CD4-positive, alpha-beta T cell treated with Interleukin-12 subunit alpha and Interleukin-12 subunit beta, for 1 hour (primary cell): ENCODE measurements at regions not wholly inside any gene's neighbourhood (a gene's known extent, or its start where the extent isn't known, plus 50 kb on each side); places are given as distances from the start of the nearest gene placed in this dataset.

Experiments
- DNase-seq: peaks from one replicate; pipeline ENCODE4 v3.0.0-alpha.2; 2020

DNA sequence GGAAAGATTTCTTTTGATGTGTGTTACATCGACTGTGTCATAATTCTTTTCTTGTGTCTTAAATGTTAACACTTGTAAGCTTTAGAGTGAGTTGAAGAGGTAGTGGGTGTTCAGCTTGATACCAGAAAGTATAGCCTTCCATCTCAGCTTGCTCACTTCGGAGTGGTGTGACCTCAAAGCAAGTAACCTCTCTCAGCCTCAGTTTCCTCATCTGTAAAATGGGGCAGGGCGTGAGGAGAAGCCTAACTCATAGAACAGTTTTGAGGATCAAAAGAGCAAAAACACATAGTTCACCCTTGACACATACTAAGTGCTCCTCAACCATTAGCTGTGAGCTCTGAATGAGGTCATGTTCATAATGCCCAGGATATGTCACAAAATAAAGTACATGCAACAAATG, 434.8 kb upstream of the PROK2 start:
- no peak for DNase-seq

- no peak for DNase-seq
These were observed 432.6 kb upstream of the PROK2 start for GRCh38 chr3:72217570-72217969.

GRCh38 chr3:72214066-72214951, 429.4 kb upstream of the PROK2 start:
- DNase-seq: no peak

DNA sequence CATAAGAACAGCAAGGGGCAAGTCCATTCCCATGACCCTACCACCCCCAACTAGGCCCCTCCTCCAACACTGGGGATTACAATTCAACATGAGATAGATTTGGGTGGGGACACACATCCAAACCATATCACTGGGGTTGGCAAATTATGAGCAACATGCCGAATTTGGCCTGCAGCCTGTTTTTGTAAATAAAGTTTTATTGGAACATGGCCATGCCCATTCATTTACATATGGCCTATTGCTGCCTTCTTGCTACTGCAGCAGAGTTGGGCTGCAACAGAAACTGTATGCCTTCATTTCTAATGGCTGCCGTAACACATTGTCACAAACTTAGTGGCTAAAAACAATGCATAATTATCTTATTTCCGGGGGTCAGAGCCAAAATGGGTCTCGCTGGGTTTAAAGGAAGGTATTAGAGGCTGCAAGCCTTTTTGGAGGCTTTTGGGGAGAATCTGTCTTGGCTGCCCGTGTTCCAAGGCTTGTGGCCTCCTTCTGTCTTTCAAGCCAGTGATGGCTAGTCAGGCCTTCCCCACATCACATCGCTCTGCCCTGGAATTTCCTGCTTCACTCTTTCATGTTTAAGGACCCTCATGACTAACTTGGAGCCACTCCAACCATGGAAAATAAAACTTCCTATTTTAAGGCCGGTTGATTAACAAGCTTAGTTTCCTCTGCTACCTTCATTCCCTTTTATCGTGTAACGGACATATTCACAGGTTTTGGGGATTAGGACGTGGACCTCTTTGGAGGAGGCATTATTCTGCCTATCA, 428.5 kb upstream of the PROK2 start:
- no peak for DNase-seq

DNA sequence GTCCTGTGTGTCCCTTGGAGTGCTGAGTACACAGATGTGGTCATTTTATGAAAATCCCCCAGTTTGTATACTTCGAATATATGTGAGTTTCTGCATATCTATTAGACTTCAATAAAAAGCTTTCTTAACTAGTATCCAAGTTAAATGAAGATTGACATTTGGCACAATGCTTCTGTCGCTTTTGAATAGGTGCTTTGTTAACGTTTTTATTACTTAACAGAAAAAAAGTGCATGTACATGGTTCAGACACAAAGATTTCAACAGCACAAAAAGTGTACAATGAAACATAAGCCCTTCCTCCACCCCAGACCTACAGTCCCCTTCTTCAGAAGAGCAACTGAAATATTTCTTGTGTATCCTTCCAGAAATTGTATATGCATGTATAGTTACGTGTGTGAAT, 427.4 kb upstream of the PROK2 start:
- no peak for DNase-seq

- DNase-seq: no peak
These were observed 425.3 kb upstream of the PROK2 start for GRCh38 chr3:72210261-72210660.

- no peak for DNase-seq
These were observed 420.4 kb upstream of the PROK2 start for GRCh38 chr3:72205297-72205826.

- DNase-seq: no peak
These were observed 419.5 kb upstream of the PROK2 start for GRCh38 chr3:72204452-72204851.

DNA sequence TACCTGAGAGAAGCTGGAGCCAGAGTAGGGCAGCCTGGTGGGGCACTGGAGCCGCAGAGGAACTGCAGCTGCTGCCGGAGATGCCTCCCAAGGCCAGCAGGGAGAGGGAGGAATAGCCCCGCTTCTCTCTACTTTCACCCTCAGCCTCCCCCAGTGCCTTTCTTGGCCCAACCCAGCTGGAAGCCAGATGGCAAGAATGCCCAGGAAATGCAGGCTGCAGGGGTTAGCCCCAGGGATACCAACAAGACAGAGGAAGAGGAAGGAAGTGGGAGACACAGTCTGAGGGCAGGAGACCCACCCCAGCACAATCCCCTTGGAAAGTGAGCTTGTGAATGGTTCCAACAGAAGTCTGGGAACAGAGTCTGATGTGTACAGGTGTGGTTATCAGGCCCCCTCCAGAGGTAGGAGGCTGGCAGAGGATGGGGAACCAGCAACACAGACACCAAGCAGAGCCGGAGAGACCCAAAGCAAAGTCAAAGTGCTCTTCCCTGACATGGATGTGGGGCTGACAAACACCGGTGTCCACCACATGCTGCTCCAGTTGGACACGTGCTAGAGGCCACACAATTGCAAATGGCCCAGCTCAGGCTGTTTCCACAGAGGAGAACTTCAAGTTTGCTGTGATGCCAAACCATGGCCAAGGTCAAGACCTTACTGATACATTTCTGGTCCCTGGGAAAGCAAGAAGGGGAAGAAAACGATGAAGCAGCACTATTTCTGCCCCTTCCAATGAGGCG, 418.8 kb upstream of the PROK2 start:
- DNase-seq: no peak

DNA sequence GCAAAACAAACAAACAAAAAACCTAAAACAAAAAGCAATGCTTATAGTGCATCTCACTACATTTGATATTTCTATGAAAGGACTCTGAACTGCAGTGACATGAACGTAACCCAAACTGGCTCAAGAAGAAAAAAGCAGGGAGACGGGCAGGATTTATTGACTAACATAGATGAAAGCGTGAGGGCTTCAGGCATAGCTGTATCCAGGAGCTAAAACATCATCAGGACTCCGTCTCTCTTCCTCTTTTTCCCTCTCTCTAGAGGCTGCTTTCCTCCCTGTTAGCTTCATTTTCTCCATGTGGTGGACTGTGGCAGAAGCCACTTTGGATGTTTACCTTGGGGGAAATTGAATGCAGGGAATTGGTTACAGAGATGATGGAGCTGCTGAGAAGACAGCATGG, 418.2 kb upstream of the PROK2 start:
- no peak for DNase-seq

- DNase-seq: no peak
These were observed 415.4 kb upstream of the PROK2 start for GRCh38 chr3:72200332-72200731.

DNA sequence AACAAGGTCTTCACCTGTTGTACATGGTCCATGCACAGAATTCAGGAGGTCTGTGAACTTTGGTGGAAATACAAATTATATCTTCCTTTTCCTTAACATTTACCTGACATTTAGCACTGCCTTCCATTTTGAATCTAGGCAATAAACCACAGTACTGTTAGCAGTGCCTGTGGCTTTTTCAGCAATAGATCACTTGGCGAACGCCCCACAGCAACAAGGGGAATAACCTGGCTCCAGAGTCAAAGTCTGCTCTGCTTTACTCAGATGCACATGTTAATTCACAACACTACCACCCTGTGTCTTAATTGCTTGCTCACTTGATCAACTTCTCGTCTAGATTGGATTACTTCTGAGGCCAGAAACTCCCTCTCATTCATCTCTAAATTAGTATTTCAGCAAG, 414.6 kb upstream of the PROK2 start:
- no peak for DNase-seq

DNA sequence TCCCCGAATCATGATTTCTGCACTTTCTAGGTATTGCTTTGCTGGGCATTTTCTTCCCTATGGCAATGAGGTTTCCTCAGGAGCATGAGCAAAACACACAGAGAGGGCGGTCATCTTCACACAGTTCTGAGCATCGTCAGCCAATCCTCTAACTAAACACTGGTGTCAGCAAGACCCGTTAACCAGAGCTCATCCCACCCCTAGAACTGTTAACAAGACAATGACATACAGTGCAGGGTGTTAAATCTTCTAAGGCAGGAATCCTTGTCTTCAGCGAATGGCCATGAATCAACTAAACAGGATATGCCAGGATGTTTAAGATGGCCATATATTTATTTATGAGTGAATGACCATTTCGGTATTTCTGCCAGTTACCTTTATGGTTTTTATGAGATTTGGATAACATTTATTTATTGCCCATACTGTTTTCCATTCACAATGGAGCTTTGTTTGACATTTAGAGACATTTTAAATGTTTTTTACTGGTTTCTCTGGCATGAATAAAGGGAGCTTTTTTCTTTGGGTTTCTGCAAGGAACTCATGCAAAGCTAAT, 411.5 kb upstream of the PROK2 start:
- DNase-seq: no peak

DNA sequence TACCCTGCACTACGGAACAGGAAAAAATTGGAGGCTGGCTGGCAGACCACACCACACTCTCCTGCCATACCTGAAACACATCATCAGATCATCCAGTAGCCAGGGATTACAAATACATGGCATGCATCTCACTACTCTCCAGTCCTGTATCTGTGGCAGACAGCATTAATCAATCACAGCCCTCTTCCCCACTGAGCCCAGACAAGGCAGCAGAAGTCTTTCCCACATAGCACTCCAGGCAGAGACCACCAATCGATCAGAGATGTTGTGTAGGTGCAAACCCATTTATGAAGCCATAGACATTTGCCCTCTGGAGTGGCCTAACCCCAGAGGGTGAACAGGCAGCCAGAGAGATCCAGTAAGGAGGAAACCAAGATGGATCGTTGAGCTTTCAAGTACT, 410.9 kb upstream of the PROK2 start:
- no peak for DNase-seq

GRCh38 chr3:72194458-72194857, 409.5 kb upstream of the PROK2 start:
- DNase-seq: no peak

- DNase-seq: no peak
These were observed 409.0 kb upstream of the PROK2 start for GRCh38 chr3:72193771-72194430.

GRCh38 chr3:72192572-72192971, 407.6 kb upstream of the PROK2 start:
- no peak for DNase-seq

GRCh38 chr3:72191209-72191960, 406.4 kb upstream of the PROK2 start:
- no peak for DNase-seq

GRCh38 chr3:72190050-72190449, 405.1 kb upstream of the PROK2 start:
- DNase-seq: no peak

DNA sequence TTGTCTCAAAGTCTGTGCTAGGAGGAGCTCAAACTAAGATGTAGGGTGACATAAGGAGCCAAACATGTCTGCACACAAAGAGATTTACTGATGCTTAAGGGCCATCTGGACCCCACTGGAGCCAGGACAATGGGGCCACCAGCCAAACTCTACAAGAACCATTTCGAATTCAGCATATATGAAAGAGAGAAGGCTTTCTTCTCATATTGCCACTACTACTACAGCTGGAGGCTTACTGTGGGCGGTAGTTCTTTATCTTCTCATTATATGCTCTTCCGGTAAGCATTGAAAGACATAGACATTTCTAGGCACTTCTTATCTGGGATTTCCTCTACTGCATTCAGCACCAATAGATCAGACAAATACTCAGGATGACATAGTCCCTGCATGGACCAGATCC, 404.4 kb upstream of the PROK2 start:
- DNase-seq: no peak

DNA sequence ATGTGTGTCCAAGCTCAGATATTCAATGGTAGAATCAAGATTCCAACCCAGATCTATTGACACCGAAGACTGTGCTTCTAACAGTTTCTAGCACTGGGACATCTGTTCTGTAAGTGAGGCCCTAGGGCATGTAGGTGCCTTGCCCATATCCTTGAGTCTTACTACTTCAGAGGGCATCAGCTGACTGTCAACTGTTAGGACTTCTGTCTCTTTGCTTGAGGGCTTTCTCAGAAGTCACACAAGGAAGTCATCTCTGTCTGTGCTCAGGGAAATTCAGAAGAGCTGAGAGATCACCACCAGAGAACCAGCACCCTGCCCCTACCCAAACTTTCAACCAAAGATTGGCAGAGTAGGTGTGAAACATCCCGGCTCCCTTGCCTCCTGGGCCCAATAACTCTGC, 403.6 kb upstream of the PROK2 start:
- no peak for DNase-seq

- no peak for DNase-seq
These were observed 402.2 kb upstream of the PROK2 start for GRCh38 chr3:72187131-72187530.
